Bronchial epithelial cell (primary cell): ENCODE measurements at regions not wholly inside any gene's neighbourhood (a gene's known extent, or its start where the extent isn't known, plus 50 kb on each side); places are given as distances from the start of the nearest gene placed in this dataset.

Source experiments
- DNase-seq: peaks from one replicate; pipeline ENCODE4 v3.0.0-alpha.2; 2010; ENCODE audit warnings: low read depth
- FAIRE-seq: peaks from 2 replicates; lab custom pipeline; 2011; peaks lifted over from hg19 to GRCh38; lab: Jason Lieb, UNC
- H3K27me3 ChIP-seq: 2 replicates; pipeline ENCODE4 v1.5.1; 2011; ENCODE audit warnings: low read length; ENCODE audit not compliant: control insufficient read depth, insufficient read depth
- H3K36me3 ChIP-seq: 2 replicates; pipeline ENCODE4 v1.5.1; 2011; ENCODE audit warnings: low read length; ENCODE audit not compliant: control insufficient read depth, insufficient read depth
- H3K4me3 ChIP-seq: 2 replicates; pipeline ENCODE4 v1.5.1; 2011; ENCODE audit warnings: mild to moderate bottlenecking, low read depth, low read length, control low read depth
- TF ChIP-seq, protein P1 (sequence below): IDR thresholded peaks from 2 replicates; pipeline ENCODE4 v1.5.1; 2011; ENCODE audit warnings: mild to moderate bottlenecking, moderate library complexity, low read length, control low read depth, inconsistent platforms; ENCODE audit not compliant: insufficient read depth, severe bottlenecking

- DNase-seq (no peak), FAIRE-seq (no peak)
- TF ChIP-seq, protein P1, sequence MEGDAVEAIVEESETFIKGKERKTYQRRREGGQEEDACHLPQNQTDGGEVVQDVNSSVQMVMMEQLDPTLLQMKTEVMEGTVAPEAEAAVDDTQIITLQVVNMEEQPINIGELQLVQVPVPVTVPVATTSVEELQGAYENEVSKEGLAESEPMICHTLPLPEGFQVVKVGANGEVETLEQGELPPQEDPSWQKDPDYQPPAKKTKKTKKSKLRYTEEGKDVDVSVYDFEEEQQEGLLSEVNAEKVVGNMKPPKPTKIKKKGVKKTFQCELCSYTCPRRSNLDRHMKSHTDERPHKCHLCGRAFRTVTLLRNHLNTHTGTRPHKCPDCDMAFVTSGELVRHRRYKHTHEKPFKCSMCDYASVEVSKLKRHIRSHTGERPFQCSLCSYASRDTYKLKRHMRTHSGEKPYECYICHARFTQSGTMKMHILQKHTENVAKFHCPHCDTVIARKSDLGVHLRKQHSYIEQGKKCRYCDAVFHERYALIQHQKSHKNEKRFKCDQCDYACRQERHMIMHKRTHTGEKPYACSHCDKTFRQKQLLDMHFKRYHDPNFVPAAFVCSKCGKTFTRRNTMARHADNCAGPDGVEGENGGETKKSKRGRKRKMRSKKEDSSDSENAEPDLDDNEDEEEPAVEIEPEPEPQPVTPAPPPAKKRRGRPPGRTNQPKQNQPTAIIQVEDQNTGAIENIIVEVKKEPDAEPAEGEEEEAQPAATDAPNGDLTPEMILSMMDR: no peak
- H3K4me3 ChIP-seq: no peak overlapping the region
- no peaks in the 10 kb centered on the region for H3K36me3 ChIP-seq
- no peaks in the 10 kb centered on the region for H3K27me3 ChIP-seq
Measured at GRCh38 chr21:24027396-24027795, 1579.9 kb downstream of the MRPL39 start.

DNA sequence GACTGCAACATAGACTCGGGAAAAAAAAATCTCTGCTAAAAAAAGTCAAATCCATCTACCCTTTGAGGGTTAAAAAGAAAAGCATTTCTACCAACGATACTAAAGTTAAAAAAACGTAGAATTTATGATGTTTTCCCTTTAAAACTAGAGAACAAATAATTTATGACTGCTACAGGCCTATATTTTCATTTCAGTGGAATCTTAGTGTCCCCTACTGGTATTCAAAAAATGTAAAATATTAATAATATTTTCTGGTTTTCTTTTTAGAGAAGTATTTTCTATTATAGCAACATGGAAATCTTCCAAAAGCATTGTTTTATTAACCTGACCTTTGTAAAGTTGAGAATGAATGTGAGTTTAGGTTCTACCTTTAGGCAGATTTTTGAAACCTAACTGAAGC lies 1582.2 kb downstream of the MRPL39 start:
- FAIRE-seq (no peak), DNase-seq (no peak)
- TF ChIP-seq, protein P1: no peak
- Histone ChIP-seq H3K36me3 (no peaks in the 10 kb centered on the region), H3K27me3 (no peaks in the 10 kb centered on the region), H3K4me3 (no peak overlapping the region)

DNA sequence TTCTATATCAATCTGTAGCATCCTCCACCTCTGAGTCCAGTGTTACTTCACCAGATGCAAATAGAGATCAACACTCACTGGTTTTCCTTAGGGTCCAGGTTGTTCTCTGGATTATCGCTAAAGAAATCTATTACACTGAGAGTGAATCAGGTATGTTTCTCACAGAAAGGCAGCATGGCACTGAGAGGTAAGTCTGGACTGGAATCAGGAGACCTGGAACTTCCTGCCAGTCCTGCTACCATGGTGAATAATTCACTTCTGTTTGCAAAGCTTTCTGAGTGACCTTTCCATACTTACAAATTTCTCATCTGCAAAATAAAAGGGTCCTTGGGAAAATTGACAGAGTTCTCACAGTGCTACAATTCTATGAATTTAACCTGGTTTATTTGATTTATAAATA lies 1583.3 kb downstream of the MRPL39 start:
- TF ChIP-seq, protein P1: no peak
- no peak for FAIRE-seq

DNA sequence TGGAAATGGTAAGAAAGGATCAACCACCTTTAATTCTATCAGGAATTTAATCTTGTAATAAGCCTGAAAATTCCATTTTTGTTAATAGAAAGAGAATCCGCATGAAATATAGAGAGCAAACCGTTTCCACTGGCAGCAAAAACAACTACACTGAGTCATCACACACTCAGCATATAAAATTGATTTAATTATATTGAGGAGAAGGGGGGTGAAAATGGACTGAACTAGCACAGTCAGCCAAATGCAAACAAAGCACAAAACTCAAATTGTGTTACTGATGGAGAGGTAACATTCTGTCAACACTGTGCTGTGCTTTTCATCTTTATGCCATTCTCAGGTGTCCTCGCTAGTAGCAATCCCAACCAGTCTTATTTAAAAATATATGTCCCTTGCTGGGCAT lies 1583.9 kb downstream of the MRPL39 start:
- DNase-seq (no peak), FAIRE-seq (no peak)
- no peaks in the 10 kb centered on the region for H3K36me3 ChIP-seq
- H3K4me3 ChIP-seq: no peak overlapping the region
- TF ChIP-seq, protein P1: no peak
- no peaks in the 10 kb centered on the region for H3K27me3 ChIP-seq

More for the DNA sequence above, 1583.3 kb downstream of the MRPL39 start:
- Histone ChIP-seq H3K27me3 (no peaks in the 10 kb centered on the region), H3K4me3 (no peak overlapping the region), H3K36me3 (no peaks in the 10 kb centered on the region)
- DNase-seq: no peak

GRCh38 chr21:24014381-24014780 lies 1592.9 kb downstream of the MRPL39 start:
- TF ChIP-seq, protein P1: no peak
- DNase-seq: no peak
- no peaks in the 10 kb centered on the region for H3K36me3 ChIP-seq
- H3K4me3 ChIP-seq: no peak overlapping the region
- no peaks in the 10 kb centered on the region for H3K27me3 ChIP-seq
- FAIRE-seq: no peak

GRCh38 chr21:24011087-24011486 lies 1596.2 kb downstream of the MRPL39 start:
- TF ChIP-seq, protein P1: no peak
- Histone ChIP-seq H3K27me3 (no peaks in the 10 kb centered on the region), H3K36me3 (no peaks in the 10 kb centered on the region), H3K4me3 (no peak overlapping the region)
- FAIRE-seq (no peak), DNase-seq (no peak)
